HG02642 (cell line): ENCODE measurements at regions not wholly inside any gene's neighbourhood (a gene's known extent, or its start where the extent isn't known, plus 50 kb on each side); places are given as distances from the start of the nearest gene placed in this dataset.
"Not testable (repeated sequence)": the region's sequence is repeated elsewhere in the genome, so short reads cannot be mapped to it uniquely, and the experiment has no call there.

Experiments used
- ATAC-seq: cut with Tn5 transposase; IDR thresholded peaks from one replicate; pipeline ENCODE4 v1.9.1; 2021; ENCODE audit warnings: mild to moderate bottlenecking; ENCODE audit not compliant: unreplicated experiment, poor library complexity

DNA sequence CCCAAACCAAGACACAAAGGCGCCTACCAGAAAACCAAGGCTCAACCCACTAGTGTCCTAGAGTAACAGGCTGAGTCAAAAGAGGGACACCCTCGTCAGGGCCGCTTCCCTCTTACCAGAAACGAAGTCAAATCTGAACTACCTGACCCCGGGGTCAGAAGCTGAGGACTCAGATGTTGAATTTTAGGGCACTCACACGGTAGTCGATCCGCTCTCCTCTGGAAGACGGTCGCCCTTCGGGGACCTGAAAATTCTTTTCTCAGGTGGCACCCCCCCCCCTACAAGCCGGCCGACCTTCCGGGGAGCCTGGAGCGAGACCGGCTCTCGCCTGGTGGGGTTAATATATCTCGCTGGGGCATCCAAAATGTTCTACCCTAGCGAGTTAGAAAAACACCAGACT is 121.1 kb upstream of the KCNJ3 start:
- ATAC-seq = no peak

DNA sequence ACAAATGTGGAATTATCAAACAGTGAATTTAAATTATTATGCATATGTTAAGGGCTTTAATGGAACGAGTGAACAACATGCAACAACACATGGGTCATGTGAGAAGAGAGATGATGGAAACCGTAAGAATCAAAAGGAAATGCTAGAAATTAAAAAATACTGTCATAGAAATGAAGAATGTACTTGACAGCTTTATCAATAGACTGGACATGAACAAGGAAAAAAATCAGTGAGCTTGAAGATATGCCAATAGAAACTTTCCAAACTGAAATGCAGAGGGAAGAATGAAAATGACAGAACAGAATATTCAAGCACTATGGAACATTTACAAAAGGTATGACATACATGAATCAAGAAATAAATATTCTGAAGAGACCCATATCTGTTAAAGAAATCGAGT is 117.7 kb upstream of the KCNJ3 start:
- no peak for ATAC-seq

DNA sequence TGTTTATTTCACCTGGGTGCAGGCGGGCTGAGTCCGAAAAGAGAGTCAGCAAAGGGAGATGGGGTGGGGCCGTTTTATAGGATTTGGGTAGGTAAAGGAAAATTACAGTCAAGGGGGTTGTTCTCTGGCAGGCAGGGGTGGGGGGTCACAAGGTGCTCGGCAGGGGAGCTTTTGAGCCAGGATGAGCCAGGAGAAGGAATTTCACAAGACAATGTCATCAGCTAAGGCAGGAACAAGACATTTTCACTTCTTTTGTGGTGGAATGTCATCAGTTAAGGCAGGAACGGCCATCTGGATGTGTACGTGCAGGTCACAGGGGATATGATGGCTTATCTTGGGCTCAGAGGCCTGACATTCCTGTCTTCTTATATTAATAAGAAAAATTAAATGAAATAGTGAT is 115.8 kb upstream of the KCNJ3 start:
- not testable (repeated sequence) for ATAC-seq

DNA sequence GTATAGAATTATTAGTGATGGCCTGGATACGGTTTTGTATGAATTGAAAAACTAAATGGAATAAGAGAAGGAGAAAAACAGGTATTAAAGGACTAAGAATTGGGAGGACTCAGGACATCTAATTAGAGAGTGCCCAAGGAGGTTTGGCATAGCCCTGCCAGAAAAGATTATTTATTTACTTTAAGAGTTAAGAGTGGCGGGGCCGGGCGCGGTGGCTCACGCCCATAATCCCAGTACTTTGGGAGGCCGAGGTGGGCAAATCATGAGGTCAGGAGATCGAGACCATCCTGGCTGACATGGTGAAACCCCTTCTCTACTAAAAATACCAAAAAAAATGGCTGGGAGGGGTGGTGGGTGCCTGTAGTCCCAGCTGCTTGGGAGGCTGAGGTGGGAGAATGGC is 115.2 kb upstream of the KCNJ3 start:
- not testable (repeated sequence) for ATAC-seq

DNA sequence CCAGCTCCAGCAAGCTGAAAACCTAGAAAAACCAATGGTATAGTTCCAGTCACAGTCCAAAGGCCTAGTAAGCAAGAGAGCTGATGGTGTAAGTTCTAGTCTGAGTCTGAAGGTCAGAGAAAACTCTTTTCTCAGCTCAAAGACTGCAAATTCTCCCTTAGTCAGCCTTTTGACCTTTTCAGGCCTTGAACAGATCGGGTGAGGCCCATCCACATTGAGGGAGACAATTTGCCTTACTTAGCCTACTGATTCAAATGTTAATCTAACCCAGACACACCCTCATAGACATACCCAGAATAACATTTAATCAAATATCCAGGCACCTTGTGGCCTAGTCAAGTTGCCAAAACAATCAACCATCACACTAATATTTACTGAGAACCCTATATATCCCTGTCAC is 110.8 kb upstream of the KCNJ3 start:
- no peak for ATAC-seq

DNA sequence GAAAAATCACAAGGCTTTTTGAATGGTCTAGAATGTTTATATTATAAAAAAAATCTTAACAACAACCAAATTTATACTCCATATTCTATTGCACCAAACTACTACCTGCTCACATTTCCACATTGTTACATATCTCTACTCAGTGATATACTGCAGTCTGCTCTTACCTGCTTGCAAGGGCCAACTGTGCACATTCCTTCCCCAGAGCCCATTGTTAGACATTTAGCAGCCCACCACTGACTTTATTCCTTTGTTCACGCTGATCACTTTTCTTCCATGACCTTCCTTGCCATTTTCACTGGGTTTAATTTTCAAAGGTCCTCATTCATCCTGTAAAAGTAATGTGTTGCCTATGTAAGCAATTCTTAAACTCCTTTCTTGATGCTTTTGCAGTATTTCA is 109.7 kb upstream of the KCNJ3 start:
- ATAC-seq = no peak

DNA sequence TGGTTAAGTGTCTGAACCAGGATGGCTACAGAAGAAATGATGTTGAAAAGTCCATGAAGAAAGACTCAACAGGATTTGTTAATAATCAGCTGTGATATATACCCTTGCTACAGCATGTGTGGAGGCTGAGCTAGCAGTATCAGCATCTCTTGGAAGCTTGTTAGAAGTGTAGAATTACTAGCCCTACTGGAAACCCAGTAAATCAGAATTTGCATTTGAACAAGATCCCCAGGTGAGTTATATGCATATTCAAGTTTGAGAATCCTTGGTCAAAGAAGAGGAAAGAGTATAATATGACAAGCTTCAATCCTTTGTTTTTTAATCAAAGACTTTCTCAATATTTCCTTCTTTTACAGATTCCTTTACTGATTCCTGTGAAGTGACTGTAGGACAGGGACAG is 109.0 kb upstream of the KCNJ3 start:
- ATAC-seq = no peak

DNA sequence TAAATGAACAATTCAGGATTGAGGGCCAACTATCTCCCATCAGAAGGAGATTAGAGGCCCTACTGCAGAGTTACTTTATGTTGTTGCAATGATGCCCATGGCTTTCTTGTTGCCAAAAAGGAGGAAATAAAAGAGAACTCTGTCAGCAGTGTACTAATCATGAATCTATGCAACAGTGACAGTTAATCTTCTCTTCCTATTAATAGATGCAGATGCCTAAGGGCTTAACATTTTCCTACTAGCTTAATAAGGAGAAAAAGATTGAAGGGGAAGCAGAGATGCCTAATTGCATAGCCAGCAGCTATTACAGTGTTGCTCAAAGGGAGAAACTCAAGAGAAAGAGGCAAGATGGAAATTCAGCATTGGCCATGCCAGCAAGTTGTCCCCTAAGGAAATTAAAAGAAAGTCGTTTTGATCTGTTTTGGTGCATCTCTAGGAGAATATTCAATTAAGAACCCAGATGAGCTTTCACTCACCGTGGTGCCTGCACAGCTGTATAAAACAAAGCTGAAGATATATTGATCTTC is 107.1 kb upstream of the KCNJ3 start:
- ATAC-seq = no peak

DNA sequence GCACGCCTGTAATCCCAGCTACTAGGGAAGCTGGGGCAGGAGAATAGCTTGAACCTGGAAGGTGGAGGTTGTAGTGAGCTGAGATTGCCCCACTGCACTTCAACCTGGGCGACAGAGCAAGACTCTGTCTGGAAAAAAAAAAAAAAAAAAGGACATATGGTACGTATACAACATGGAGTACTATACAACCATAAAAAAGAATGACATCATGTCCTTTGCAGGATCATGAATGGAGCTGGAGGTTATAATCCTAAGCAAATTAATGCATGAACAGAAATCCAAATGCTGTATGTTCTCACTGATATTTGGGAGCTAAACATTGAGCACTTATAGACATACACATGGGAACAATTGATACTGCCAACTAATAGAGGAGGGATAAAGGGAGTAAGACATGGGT is 99.3 kb upstream of the KCNJ3 start:
- ATAC-seq = no peak

DNA sequence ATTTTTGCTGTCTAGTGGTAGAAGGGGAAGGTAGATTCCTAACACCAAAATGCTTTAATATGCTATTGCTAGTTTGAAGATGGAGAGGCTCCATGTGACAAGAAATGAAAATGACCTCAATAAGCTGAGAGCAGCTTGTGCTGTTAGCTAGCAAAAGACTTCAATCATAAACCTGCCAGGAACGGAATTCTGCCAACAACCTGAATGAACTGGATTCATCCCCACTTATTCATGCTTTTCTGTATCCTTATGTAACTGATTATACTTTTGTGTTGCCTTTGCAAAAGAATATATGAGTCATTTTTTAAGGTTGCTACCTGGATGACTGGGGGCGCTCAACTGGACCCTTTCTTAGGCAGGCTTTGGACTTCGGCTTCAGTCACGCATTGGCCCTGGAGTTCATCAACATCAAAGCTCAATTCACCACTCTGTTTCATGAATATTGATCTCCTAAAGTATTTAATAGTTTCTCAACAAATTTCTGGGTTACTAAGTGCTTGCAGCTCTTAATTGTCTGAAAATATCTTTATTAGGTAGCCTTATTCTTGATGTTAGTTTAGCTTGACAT is 97.5 kb upstream of the KCNJ3 start:
- no peak for ATAC-seq

DNA sequence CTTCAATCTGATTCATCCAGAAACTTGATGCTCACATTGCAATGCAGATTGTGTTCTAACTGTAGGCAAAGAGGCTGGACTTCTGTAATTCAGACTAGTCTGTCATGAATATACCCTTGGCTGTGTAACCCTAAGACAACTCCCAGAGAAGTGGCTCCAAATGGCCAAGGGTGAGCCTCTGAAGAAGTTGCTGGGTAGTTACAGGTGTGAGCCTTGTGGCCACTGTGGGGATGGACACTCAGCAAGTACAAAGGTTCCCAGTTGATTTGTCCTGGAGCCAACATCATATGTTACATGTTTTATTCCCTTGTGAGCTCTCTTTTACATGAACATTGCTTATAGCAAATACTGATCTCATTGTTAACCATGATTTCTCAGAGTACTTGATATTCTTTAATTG is 94.8 kb upstream of the KCNJ3 start:
- no peak for ATAC-seq

DNA sequence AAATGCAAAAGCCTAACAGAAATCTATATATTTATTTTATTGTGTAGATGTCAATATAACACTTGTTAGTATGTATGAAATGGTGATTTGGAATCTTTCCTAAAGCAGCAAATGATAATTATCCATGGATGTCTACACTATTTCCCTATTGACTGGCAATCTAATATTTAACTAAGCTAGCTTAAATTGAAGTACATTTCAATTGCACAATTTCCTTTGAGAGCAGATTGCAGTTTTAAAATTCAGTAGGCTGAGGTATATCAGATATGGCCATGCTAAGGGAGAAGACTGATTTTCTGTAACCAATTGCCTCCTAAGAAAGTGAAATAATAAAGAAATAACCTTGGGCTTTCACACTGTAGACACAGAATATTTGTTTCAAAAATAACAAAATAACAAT is 90.1 kb upstream of the KCNJ3 start:
- no peak for ATAC-seq

DNA sequence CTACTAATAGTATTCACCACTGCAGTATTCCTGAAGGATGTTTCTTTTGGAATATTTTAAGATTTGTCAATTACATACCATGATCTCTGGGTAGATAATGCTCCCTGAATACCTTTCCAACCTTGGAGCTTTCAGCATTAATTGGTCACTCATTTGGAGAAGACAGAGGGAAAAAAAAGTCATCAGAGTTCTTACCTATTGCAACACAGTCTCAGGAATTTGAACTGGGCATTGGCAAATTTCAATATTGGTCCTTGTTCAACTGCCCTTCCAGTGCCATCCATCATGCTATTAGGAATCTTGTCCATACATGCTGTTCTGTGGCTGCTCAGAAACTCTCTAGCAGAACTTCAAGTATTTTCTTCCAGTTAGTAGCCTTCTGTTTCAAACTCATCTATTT is 83.6 kb upstream of the KCNJ3 start:
- no peak for ATAC-seq

DNA sequence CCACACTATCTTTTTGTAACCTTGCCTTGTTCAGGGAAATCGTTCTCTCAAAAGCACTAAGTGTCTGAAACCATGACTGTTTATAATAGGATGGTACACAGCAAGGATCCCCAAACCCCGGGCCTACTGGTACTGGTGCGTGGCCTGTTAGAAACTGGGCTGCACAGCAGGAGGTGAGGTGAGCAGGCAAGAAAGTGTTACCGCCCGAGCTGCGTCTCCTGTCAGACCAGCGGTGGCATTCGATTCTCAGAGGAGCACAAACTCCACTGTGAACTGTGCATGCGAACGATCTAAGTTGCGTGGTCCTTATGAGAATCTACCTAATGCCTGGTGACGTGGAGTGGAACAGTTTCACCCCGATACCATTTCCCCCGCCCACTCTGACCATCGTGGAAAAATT is 81.8 kb upstream of the KCNJ3 start:
- ATAC-seq = no peak

DNA sequence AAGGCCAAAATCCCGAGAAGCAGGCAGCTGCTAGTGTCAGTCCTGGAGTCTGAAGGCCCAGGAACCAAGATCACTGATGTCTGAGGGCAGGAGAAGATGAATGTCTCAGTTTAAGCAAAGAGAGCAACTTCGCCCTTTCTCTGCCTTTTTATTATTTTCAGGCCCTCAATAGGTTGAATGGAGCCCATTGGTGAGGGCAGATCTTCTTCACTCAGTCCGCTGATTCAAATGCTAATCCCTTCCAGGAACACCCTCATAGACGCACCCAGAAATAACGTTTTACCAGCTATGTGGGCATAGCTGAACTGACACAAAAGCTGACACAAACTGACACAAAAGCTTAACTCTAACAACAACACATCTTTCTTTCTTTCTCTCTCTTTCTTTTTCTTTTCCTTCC is 78.0 kb upstream of the KCNJ3 start:
- no peak for ATAC-seq

DNA sequence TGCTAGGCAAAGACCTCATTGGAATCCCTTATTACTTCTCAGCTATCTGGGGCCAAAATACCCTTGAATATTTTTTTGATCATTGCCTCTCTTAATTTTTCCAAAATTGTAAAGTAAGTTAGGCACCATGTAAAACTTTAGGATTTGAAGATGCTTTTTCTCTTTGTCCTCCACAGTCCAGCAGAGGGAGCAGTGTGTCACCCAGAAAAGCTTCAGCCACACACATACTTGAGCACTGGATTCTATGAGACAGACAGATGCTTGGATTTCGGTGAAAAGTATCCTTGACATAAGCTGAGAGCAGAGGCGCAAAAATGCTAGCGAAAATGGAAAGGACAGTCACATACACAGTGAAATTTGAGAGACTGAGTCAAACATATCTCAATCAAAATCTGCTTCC is 74.7 kb upstream of the KCNJ3 start:
- ATAC-seq = peak; percentile 62

DNA sequence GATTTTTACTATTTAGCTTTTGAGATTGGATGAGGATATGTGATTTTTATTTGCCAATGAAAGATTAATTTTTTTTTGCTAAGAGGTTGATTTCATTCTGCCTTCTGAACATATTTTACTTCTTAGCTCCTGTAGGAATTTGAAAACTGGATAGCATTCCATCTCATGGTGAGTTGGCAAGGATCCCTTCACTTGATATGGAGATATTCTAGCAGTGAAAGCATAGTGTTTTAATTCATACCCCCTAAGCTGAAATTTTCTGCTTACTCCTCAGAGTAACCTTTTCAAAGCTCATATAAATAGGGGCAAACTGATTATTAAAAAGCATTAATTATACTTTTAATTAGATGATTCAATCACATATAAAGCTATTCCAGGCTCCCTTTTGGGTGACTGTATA is 61.0 kb upstream of the KCNJ3 start:
- no peak for ATAC-seq

DNA sequence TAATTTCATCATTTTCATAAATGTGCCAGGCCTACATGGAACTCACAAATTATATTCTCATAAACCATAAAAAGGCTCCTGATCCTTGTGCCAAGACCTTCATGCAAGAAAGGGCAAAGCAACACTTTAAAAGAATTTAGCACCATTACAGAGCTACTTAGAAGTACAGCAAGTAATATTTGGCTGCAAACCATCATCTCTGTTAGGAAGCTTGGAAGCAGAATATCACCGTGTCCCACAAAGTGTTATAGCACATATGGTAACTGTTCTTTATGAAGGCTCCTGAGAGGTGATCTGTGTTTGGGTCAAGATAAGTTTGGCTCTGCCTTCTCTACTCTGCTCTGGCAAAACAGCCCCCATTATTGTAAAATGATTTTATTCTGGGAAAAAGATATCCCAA is 59.7 kb upstream of the KCNJ3 start:
- no peak for ATAC-seq

DNA sequence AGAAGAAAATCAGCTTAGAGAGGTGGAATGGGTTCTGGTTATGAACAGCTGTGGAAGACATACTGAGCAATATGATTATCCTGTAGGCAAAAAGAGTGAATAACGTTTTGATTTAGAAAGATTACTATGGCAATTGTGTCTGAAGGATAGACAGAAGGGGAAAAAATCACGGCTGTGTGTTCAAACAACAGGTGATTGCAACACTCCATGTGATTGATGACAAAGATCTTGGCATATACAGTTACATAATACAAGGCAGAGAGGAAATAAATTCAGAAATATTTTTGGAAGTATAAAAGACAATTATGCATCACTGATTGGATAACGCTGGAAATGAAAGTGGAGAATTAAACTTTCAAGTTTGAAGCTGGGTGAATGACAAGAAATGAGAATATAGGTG is 58.5 kb upstream of the KCNJ3 start:
- ATAC-seq = no peak
